ENCODE measurements at regions not wholly inside any gene's neighbourhood (a gene's known extent, or its start where the extent isn't known, plus 50 kb on each side); places are given as distances from the start of the nearest gene placed in this dataset.

- TF ChIP-seq CTCF (IDR thresholded peaks at IDR 0.05) = no peak
- no peak for TF ChIP-seq POLR2AphosphoS5 (IDR thresholded peaks at IDR 0.05)
Observed at GRCh38 chr2:188158337-188159100, 133.2 kb upstream of the GULP1 start.

Measured in stomach (tissue), 4 donors.